SU-DHL-6 (cell line): ENCODE measurements at regions not wholly inside any gene's neighbourhood (a gene's known extent, or its start where the extent isn't known, plus 50 kb on each side); places are given as distances from the start of the nearest gene placed in this dataset.

Experiments
- EZH2phosphoT487 ChIP-seq: fragments of 200-600 bp; sonication (generic), shearing (Covaris generic); conservative IDR thresholded peaks from 2 replicates; pipeline ENCODE4 v1.6.1; 2018; ENCODE audit warnings: mild to moderate bottlenecking, antibody characterized with exemption, low read length, moderate library complexity, mixed read lengths
- TF ChIP-seq, protein P1 (sequence below): fragments of 200-600 bp; sonication (generic); IDR thresholded peaks from one replicate; pipeline ENCODE4 v1.5.1; 2017; ENCODE audit warnings: antibody characterized with exemption, mild to moderate bottlenecking, low read length, moderate library complexity; ENCODE audit not compliant: insufficient read depth, poor library complexity, severe bottlenecking

DNA sequence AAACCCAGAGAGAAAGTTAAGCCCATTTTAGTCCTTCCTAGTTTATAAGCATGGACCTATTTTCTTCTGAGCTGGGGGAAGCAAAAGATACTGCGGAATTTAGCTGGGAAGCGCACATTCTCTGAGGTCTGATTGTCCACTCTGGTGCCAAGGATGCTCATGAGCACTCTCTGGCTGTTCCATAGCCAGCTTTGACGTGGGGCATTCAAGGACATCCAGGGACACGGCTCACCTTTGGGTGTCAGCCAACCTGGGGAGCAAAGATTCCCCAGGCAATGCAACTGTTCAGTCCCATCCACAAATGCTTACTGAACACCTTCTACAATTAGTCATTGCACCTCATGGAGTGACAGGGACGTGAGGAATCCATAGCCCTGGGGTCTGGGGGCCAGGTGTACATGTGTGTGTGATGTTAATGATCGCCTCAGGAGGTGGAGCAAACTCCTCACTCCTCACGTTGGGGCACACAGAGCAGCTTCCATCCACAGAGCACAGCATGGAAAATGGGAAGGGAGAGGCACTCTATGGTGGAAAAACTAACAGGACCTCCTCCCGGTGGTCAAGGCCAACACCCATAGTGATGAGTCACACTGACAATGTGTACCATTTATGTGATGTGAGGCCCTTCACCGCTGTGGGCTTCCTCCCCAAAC is 67.5 kb upstream of the IGFBP3 start:
- TF ChIP-seq, protein P1, sequence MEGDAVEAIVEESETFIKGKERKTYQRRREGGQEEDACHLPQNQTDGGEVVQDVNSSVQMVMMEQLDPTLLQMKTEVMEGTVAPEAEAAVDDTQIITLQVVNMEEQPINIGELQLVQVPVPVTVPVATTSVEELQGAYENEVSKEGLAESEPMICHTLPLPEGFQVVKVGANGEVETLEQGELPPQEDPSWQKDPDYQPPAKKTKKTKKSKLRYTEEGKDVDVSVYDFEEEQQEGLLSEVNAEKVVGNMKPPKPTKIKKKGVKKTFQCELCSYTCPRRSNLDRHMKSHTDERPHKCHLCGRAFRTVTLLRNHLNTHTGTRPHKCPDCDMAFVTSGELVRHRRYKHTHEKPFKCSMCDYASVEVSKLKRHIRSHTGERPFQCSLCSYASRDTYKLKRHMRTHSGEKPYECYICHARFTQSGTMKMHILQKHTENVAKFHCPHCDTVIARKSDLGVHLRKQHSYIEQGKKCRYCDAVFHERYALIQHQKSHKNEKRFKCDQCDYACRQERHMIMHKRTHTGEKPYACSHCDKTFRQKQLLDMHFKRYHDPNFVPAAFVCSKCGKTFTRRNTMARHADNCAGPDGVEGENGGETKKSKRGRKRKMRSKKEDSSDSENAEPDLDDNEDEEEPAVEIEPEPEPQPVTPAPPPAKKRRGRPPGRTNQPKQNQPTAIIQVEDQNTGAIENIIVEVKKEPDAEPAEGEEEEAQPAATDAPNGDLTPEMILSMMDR: no peak
- TF ChIP-seq EZH2phosphoT487: no peak
